Epithelial cell of proximal tubule (primary cell): ENCODE measurements at regions not wholly inside any gene's neighbourhood (a gene's known extent, or its start where the extent isn't known, plus 50 kb on each side); places are given as distances from the start of the nearest gene placed in this dataset.
"Not testable (repeated sequence)": the region's sequence is repeated elsewhere in the genome, so short reads cannot be mapped to it uniquely, and the experiment has no call there.

Experiments used
- DNase-seq: peaks from one replicate; pipeline ENCODE4 v3.0.0-alpha.2; 2011; ENCODE audit warnings: low read depth
- H3K4me3 ChIP-seq: 2 replicates; pipeline ENCODE4 v1.5.1; 2011; ENCODE audit warnings: low read depth, mild to moderate bottlenecking, low read length
- TF ChIP-seq, protein P1 (sequence below): conservative IDR thresholded peaks from 2 replicates; pipeline ENCODE4 v1.5.1; 2012; ENCODE audit warnings: low read depth, mild to moderate bottlenecking, low read length

DNA sequence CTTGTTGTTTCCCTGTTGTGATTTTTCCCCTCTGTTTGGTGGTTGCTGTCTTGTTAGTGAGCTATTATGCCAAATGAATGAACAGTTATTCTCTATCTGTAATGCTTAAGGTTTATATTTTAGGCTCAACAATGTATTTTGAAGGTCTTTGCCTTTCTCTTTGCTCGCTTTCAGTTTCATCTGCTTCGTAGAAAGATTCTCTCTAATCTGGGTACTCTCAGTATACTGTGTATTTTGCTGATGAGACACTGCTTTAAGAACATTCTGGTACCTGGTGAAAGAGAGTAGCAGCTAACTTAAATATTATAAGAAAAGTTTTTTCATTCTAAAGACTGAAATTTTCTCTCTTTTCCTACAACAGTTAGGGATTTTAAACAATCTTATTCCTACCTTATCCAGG is 1274.7 kb upstream of the PABPC4L start:
- DNase-seq: no peak
- TF ChIP-seq, protein P1, sequence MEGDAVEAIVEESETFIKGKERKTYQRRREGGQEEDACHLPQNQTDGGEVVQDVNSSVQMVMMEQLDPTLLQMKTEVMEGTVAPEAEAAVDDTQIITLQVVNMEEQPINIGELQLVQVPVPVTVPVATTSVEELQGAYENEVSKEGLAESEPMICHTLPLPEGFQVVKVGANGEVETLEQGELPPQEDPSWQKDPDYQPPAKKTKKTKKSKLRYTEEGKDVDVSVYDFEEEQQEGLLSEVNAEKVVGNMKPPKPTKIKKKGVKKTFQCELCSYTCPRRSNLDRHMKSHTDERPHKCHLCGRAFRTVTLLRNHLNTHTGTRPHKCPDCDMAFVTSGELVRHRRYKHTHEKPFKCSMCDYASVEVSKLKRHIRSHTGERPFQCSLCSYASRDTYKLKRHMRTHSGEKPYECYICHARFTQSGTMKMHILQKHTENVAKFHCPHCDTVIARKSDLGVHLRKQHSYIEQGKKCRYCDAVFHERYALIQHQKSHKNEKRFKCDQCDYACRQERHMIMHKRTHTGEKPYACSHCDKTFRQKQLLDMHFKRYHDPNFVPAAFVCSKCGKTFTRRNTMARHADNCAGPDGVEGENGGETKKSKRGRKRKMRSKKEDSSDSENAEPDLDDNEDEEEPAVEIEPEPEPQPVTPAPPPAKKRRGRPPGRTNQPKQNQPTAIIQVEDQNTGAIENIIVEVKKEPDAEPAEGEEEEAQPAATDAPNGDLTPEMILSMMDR: no peak
- H3K4me3 ChIP-seq: no peak overlapping the region

DNA sequence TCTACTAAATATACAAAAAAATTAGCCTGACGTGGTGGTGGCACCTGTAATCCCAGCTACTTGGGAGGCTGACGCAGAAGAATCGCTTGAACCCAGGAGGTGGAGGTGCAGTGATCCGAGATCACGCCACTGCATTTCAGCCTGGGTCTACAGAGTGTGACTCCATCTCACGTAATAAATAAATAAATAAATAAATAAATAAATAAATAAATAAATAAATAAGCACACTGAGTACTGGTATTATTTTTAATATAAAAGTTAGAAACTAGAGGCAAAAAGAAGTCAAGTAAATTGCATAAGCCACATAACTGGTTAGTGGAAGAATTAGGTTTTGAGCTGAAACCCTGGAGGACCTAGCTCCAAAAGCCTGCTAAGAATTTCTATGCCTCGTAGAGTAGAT is 1262.7 kb upstream of the PABPC4L start:
- H3K4me3 ChIP-seq: no peak overlapping the region
- no peak for DNase-seq
- TF ChIP-seq, protein P1: no peak

- not testable (repeated sequence) for H3K4me3 ChIP-seq, DNase-seq
Observed at GRCh38 chr4:135447598-135447997, 1246.0 kb upstream of the PABPC4L start.

- H3K4me3 ChIP-seq: no peak overlapping the region
- DNase-seq: no peak
- TF ChIP-seq, protein P1: no peak
Observed at GRCh38 chr4:135434936-135435335, 1233.3 kb upstream of the PABPC4L start.

DNA sequence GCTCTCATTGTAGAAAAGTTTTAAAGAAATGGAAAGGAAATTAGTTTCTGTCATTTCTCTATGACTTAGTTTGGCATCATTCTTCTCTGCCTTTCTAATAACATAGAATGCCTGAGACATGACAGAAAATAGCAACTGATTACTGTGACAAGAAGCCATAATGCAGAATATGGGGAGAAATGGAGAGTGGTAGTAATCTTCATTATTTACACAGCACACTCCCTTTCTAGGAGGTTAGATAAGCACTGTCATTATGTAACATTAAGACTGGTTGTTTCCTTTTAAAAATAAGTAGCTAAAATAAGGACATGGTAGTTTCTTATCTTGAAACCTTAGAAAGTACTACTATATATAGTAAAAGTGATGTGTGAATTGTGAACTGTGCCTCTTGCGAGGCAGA is 1227.9 kb upstream of the PABPC4L start:
- H3K4me3 ChIP-seq: no peak overlapping the region
- TF ChIP-seq, protein P1: no peak
- no peak for DNase-seq

DNA sequence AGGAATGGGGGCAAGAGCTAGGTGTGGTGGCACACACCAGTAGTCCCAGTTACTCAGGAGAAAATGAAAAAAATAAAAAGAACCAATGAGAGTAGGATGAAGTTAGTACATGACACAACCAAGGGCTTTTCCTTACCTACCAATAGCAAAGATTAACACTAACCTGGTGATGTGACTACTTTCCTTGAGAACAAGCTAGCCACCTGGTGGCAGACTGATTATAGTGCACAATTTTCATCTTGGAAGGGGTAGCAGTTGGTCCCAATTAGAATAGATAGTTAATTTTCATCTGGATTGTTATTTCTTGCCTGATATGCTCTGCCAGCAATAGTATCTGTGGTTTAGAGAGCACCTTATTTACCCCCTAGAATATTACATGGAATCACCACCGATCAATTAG is 1216.8 kb upstream of the PABPC4L start:
- no peak overlapping the region for H3K4me3 ChIP-seq
- no peak for DNase-seq
- TF ChIP-seq, protein P1: peak; percentile 57

- no peak for DNase-seq
- no peak overlapping the region for H3K4me3 ChIP-seq
- TF ChIP-seq, protein P1: no peak
Observed at GRCh38 chr4:135412213-135412612, 1210.6 kb upstream of the PABPC4L start.

DNA sequence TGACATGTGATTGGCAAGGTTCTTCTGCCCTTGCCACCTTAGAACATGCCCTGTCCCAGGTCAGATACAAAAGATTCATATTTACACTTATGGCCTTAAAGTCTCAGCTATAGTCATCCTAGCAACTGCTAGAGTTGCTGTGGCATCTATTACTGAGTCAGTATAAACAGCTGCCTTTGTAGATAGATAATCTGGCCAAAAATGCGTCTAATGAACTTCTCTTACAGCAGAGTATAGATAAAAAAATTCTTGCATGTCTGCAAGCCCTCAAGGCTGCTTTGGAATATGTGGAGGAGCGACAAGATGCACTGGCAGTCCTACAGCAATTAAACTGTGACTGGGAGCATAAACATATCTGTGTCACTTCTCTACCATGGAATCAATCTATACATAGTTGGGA is 1209.7 kb upstream of the PABPC4L start:
- H3K4me3 ChIP-seq: no peak overlapping the region
- DNase-seq: no peak
- TF ChIP-seq, protein P1: no peak

DNA sequence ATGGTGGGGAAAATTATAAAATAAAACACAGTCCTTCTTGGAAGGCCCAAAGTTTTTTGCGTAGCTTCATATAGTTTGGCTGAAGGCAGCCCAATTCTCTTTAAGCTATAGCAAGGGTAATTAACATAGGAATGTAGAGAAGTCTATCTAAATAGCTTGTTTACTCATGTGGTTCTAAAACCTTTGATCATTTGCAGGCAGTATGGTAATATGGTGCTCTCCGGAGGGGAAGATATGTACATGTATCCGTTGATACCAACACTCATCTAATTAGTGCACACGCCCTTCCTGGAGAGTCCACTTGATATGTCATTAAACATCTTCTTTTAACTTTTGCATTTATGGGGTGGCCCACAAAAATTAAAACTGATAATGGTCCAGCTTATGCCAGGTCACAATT is 1207.7 kb upstream of the PABPC4L start:
- not testable (repeated sequence) for DNase-seq, H3K4me3 ChIP-seq
